GM21825 (cell line): ENCODE measurements at regions not wholly inside any gene's neighbourhood (a gene's known extent, or its start where the extent isn't known, plus 50 kb on each side); places are given as distances from the start of the nearest gene placed in this dataset.

Source experiments
- ATAC-seq: cut with Tn5 transposase; IDR thresholded peaks from one replicate; pipeline ENCODE4 v1.9.1; 2021; ENCODE audit warnings: mild to moderate bottlenecking, moderate library complexity; ENCODE audit not compliant: unreplicated experiment

- no peak for ATAC-seq
Observed at GRCh38 chr1:55416164-55416842, 201.1 kb upstream of the USP24 start.

GRCh38 chr1:55413286-55413685 lies 198.1 kb upstream of the USP24 start:
- no peak for ATAC-seq

DNA sequence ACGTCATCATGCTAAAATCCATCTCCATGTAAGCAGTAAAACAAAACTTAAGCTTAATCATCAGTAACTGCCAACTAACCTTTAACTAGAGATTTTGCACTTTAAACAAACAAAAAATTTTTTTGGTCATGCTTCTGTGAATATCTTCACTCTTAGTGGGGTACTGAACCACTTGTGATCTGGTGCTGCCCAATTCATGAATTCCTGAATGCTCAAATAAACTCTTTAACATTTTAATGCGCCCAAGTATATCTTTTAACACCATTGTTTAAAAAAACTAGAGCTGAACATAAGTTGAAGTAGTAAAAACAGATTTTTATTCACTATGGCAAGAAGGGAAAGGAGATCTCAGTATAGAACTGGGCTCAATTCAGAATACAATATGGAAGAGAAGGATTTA lies 196.9 kb upstream of the USP24 start:
- no peak for ATAC-seq

- no peak for ATAC-seq
Observed at GRCh38 chr1:55402671-55403464, 187.7 kb upstream of the USP24 start.

DNA sequence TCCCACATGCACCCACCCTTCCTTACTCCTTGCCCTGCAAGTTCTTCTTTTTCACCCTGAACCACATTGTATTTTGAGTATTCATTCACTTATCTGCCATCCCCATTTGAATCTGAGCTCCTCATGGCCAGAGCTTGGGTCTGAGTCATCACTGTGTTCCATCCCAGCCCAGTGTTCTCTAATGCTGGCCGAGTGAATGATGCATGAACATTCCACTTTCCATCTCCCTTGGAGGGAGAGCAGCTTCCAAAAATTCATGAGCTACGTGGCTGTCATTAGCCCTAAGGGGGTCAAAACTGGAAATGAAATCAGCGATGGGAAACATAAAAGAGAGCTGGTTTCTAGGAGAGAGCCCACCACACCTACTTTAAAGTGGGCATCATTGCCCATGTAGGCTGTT lies 187.0 kb upstream of the USP24 start:
- no peak for ATAC-seq

DNA sequence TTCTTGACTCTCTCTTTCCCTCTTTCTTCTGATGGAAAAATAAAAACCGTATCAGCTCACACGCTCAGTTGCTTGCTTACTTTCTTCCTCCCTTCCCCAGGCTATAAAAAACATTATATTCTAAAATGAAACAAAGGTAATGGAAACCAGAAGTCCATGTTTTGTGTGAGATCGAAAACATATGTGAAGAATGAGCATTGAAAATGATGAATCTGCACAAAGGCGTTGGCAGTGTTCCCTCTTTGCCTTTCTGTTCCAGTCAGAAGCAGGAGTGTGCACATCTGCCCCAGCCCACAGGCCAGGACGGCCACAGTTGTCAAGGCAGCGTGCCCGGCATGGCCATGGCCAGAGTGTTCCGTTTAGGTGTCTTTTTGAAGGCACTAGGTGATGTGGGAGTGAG lies 185.3 kb upstream of the USP24 start:
- ATAC-seq: no peak

DNA sequence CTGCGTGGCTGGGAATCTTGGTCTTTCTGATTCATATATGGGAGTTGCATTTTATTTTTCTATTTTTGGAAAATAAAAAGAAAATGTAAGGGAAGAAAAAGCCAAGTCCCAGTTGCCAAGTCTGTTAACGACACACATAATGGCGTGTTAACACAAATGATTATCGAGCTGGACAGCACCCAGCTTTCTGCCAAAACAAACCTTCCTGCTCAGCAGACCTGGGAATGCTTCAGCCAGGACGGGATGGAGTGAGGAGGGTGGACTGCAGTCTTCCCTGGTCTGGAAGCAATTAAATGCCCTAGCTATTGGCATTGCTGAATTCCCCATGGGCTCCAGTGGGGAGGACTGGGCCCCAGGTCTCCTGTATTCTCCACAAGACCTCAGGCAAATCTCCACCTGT lies 184.2 kb upstream of the USP24 start:
- no peak for ATAC-seq

GRCh38 chr1:55396381-55396891 lies 181.3 kb upstream of the USP24 start:
- no peak for ATAC-seq

GRCh38 chr1:55388960-55389359 lies 173.8 kb upstream of the USP24 start:
- no peak for ATAC-seq

DNA sequence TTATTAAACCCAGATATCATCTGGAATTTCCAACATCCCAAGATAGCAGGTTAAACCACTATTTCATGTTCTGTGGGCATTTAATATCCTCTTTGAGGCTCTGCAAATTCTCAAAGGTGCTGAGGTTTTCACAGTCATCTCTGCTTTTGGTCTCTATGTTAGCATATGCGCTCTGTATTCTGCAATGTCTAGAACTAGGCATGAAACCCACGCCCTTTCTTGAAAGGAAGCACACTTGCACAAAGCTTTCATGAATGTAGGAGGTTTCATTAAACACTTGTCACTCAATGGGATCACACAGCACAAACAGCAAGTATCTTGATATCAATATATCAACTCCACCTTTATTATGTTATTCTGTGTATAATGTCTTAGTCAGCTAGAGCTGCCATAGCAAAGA lies 172.0 kb upstream of the USP24 start:
- ATAC-seq: no peak

DNA sequence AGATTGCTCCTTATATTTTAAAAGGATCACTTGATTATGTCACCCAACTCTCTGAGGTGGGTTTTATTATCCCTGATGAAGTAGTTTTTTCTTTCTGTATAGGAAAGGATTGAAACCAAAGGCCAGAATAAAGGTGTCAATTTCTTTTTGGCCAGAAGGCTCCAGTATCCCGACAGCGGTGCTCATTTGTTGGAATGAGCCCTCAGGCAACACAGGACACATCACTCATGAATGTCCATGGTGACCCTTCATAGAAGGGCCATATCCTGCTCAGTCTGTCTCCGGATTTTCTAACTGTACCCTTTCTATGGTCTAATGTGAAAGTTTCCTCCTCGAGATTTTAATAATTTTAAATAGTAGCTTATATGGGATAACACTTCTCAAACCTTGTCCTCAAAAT lies 171.3 kb upstream of the USP24 start:
- no peak for ATAC-seq

- ATAC-seq: no peak
Observed at GRCh38 chr1:55385402-55386018, 170.3 kb upstream of the USP24 start.

- no peak for ATAC-seq
Observed at GRCh38 chr1:55384637-55385036, 169.5 kb upstream of the USP24 start.

- ATAC-seq: no peak
Observed at GRCh38 chr1:55382806-55383305, 167.7 kb upstream of the USP24 start.

- no peak for ATAC-seq
Observed at GRCh38 chr1:55381983-55382382, 166.8 kb upstream of the USP24 start.

DNA sequence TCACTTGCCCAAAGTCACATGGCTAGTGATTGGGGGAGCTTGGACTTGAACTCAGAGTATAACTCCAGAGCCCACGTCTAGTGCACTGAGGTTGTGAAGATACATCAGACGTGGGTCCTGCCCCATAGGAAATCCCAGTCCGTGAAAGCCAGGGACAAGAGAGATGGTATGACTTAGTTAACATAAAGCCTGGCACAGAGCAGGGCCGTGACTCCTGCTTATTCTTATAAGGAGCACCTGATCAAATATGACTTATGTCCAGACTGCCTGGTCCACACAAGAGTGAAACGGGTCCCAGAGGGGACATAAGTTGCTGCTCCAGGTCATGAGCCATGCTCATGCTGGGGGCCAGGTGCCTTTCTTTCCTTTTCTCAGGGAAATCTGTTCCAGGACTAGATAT lies 166.3 kb upstream of the USP24 start:
- no peak for ATAC-seq

DNA sequence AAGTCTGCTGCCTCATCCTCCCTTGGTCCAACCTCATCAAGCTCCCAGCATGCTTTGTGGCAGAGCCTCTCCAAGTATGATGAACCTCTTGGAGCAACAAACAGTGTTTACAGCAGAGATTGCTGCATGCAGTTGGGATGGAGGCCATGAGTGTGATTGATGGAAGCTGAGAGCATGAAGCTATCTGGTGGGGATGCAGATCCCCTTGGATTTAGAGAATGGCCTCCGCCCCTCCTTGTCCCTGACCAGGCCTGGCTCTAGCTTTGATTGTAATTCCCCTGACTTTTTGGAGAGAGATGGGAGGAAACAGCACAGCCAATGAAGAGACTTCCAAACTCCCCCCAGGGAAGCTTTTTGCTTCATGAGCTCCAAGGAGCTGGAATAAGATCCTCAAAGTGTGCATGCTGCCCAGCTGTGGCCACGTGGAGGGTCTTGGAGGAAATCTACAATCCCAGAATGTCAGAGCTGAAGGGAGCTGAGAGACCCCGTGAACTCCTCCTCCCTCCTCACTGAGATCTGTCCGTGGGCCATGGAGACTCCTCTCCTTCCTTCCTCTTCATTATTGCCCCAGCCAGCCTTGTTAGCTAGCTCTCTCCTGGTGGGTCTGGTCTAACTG lies 165.3 kb upstream of the USP24 start:
- ATAC-seq: no peak

GRCh38 chr1:55378582-55378981 lies 163.4 kb upstream of the USP24 start:
- ATAC-seq: no peak

- ATAC-seq: no peak
Observed at GRCh38 chr1:55376897-55377296, 161.7 kb upstream of the USP24 start.

DNA sequence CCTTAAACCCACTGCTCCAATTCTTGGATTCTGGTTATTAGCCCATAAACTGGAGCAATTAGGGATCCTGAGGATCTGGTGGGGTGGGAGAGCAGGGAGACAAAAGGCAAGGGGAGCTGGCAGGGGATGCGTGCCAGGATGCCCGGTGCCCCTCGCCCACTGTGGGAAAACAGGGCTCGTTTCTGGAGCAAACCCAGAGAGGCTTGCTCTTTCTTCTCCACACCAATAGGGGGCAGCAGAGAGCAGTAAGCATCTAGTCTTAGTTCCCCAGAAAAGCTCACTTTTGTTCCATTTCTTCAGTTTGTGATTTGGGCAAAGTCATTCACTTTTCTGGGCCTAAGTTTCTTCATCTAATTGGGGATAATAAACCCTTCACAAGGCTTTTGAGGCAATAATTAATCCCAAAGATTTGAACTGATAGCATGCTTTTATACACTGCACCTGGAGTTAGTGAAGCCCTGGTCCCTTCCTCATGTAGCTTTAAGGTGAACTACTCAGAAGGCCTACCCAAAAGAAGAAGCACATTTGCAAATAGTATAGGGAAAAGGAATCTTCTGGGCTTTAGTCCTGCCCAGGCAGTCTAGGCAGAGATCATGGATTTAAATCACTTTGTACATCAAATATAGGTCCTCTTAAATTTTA lies 160.6 kb upstream of the USP24 start:
- ATAC-seq: no peak
